Neural progenitor cell (in vitro differentiated cells): ENCODE measurements at regions not wholly inside any gene's neighbourhood (a gene's known extent, or its start where the extent isn't known, plus 50 kb on each side); places are given as distances from the start of the nearest gene placed in this dataset.

Experiments used
- DNase-seq: peaks from one replicate; pipeline ENCODE4 v3.0.0-alpha.2; 2016; ENCODE audit warnings: low spot score
- H2AFZ ChIP-seq: fragments of 200-600 bp; sonication (generic); replicated peaks from 2 replicates; pipeline ENCODE4 v1.6.1; 2016; ENCODE audit warnings: antibody characterized with exemption
- H3F3A ChIP-seq: fragments of 200-600 bp; sonication (generic); 2 replicates; pipeline ENCODE4 v1.6.1; 2016; ENCODE audit warnings: antibody characterized with exemption, low read depth
- H3K27ac ChIP-seq: fragments of 200-600 bp; sonication (generic); 2 replicates; pipeline ENCODE4 v1.5.1; 2016; ENCODE audit warnings: mild to moderate bottlenecking
- H3K27me3 ChIP-seq: fragments of 200-600 bp; sonication (generic); 2 replicates; pipeline ENCODE4 v1.6.1; 2016; ENCODE audit warnings: mild to moderate bottlenecking, moderate library complexity
- H3K36me3 ChIP-seq: fragments of 200-600 bp; sonication (generic); 2 replicates; pipeline ENCODE4 v1.5.1; 2016
- H3K4me1 ChIP-seq: fragments of 200-600 bp; sonication (generic); 2 replicates; pipeline ENCODE4 v1.6.1; 2016; ENCODE audit warnings: mixed run types
- H3K4me2 ChIP-seq: fragments of 200-600 bp; sonication (generic); 2 replicates; pipeline ENCODE4 v1.6.1; 2016
- H3K4me3 ChIP-seq: fragments of 200-600 bp; sonication (generic); 2 replicates; pipeline ENCODE4 v1.5.1; 2016
- H3K79me2 ChIP-seq: fragments of 200-600 bp; sonication (generic); 2 replicates; pipeline ENCODE4 v1.6.1; 2016; ENCODE audit warnings: low read depth
- H3K9ac ChIP-seq: fragments of 200-600 bp; sonication (generic); 2 replicates; pipeline ENCODE4 v1.6.1; 2016
- H3K9me3 ChIP-seq: fragments of 200-600 bp; sonication (generic); 2 replicates; pipeline ENCODE4 v1.5.1; 2016; ENCODE audit warnings: low read depth
- H4K20me1 ChIP-seq: fragments of 200-600 bp; sonication (generic); 2 replicates; pipeline ENCODE4 v1.6.1; 2016; ENCODE audit warnings: low read depth
- H3K27ac Mint-ChIP-seq: 3 replicates; pipeline ENCODE4 v1.8.0; 2021; ENCODE audit warnings: mixed read lengths
- H3K27me3 Mint-ChIP-seq: 2 replicates; pipeline ENCODE4 v1.8.0; 2022; ENCODE audit warnings: low read depth, mild to moderate bottlenecking, inconsistent platforms, moderate library complexity, mixed read lengths; ENCODE audit not compliant: insufficient read depth
- H3K36me3 Mint-ChIP-seq: 3 replicates; pipeline ENCODE4 v1.8.0; 2021; ENCODE audit warnings: mixed read lengths
- H3K4me1 Mint-ChIP-seq: 3 replicates; pipeline ENCODE4 v1.8.0; 2021; ENCODE audit warnings: mixed read lengths
- H3K4me3 Mint-ChIP-seq: 3 replicates; pipeline ENCODE4 v1.8.0; 2021; ENCODE audit warnings: mild to moderate bottlenecking, moderate library complexity, mixed read lengths
- H3K9me3 Mint-ChIP-seq: 3 replicates; pipeline ENCODE4 v1.8.0; 2020; ENCODE audit warnings: mixed read lengths
- EZH2 ChIP-seq: fragments of 200-600 bp; sonication (generic); IDR thresholded peaks from 2 replicates; pipeline ENCODE4 v1.6.1; 2017; ENCODE audit warnings: antibody characterized with exemption, mild to moderate bottlenecking, moderate library complexity
- EZH2phosphoT487 ChIP-seq: fragments of 200-600 bp; sonication (generic); IDR thresholded peaks from 2 replicates; pipeline ENCODE4 v1.6.1; 2017; ENCODE audit warnings: antibody characterized with exemption
- TF ChIP-seq, protein P1 (sequence below): fragments of 200-600 bp; sonication (generic); IDR thresholded peaks from 2 replicates; pipeline ENCODE4 v1.5.1; 2017; ENCODE audit warnings: antibody characterized with exemption, mild to moderate bottlenecking

DNA sequence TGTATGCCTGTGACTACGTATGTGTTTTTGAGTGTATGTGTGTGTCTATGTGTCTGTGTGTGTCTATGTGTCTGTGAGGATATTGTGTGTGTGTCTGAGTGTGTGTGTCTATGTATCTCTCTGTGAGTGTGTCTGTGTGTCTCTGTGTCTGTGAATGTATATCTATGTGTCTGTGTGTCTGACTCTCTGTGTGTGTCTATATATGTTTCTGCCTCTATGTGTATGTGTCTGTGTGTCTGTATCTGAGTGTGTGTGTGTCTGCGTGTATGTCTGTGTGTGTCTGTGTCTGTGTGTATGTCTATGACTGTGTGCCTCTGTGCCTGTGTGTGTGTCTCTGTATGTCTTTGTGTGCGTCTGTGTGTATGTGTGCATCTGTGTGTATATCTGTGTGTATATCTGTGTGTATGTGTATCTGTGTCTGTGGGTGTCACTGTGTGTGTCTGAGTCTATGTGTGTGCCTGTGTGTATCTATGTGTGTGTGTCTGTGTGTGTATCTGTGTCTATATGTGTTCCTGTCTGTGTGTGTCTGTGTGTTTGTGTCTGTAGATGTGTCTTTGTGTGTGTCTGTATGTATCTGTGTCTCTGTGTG lies 172.7 kb downstream of the MYCN start:
- no peak overlapping the region for H2AFZ ChIP-seq
- no peaks in the 10 kb centered on the region for H3K79me2 ChIP-seq
- no peak overlapping the region for H3K9ac ChIP-seq
- no peak overlapping the region for H3K4me3 ChIP-seq
- no peaks in the 10 kb centered on the region for H3K36me3 Mint-ChIP-seq
- peaks cover 25% of the 10 kb centered on the region for H3K4me1 Mint-ChIP-seq
- H3K9me3 ChIP-seq, result no peaks in the 10 kb centered on the region
- H3K27ac ChIP-seq, result no peak overlapping the region
- peaks cover 9% of the 10 kb centered on the region for H3F3A ChIP-seq
- peaks cover 4% of the 10 kb centered on the region for H3K27me3 Mint-ChIP-seq
- no peak overlapping the region for H3K4me2 ChIP-seq
- no peaks in the 10 kb centered on the region for H3K9me3 Mint-ChIP-seq
- no peak overlapping the region for H3K27ac Mint-ChIP-seq
- no peak for DNase-seq
- H3K4me3 Mint-ChIP-seq, result no peak overlapping the region
- no peaks in the 10 kb centered on the region for H3K36me3 ChIP-seq
- no peaks in the 10 kb centered on the region for H4K20me1 ChIP-seq
- TF ChIP-seq, protein P1, sequence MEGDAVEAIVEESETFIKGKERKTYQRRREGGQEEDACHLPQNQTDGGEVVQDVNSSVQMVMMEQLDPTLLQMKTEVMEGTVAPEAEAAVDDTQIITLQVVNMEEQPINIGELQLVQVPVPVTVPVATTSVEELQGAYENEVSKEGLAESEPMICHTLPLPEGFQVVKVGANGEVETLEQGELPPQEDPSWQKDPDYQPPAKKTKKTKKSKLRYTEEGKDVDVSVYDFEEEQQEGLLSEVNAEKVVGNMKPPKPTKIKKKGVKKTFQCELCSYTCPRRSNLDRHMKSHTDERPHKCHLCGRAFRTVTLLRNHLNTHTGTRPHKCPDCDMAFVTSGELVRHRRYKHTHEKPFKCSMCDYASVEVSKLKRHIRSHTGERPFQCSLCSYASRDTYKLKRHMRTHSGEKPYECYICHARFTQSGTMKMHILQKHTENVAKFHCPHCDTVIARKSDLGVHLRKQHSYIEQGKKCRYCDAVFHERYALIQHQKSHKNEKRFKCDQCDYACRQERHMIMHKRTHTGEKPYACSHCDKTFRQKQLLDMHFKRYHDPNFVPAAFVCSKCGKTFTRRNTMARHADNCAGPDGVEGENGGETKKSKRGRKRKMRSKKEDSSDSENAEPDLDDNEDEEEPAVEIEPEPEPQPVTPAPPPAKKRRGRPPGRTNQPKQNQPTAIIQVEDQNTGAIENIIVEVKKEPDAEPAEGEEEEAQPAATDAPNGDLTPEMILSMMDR, result no peak
- TF ChIP-seq EZH2 (no peak), EZH2phosphoT487 (no peak)
- H3K27me3 ChIP-seq, result no peaks in the 10 kb centered on the region
- peaks cover 21% of the 10 kb centered on the region for H3K4me1 ChIP-seq

DNA sequence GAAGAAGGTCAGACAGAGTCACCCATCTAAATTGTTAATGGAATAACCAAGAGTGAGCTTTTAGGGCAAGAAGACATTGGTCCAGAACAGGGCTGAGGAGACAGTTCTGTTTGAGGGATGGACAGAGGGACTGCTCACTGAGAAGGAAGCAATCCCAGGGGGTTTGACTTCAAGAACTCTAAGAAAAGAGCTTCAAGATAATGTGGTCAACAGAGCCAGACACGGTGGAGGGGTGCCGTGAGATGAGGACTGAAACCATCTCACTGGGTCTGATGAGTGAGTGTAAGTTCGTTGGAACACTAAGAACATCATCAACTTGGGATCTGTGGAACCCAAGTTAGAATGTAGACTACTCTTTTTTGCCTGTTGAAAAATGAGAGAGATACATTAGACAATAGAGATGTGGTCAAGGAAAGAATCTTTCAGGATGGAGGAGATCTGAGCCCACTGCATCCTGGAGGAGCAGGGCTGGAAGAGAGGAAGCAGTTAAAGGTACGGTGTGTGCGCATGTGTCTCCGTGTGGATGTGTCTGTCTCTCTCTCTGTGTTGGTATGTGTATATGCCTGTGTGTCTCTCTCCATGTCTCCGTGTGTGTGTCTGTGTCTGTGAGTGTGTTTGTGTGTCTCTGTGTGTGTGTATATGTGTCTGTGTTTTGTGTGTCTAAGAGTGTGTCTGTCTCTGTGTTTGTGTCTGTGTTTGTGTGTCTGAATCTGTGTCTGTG lies 172.1 kb downstream of the MYCN start:
- Histone ChIP-seq H4K20me1 (no peaks in the 10 kb centered on the region), H3K4me1 (peaks cover 21% of the 10 kb centered on the region), H3K27ac (no peak overlapping the region), H2AFZ (no peak overlapping the region), H3K79me2 (no peaks in the 10 kb centered on the region), H3K4me2 (no peak overlapping the region), H3K36me3 (no peaks in the 10 kb centered on the region), H3K4me3 (no peak overlapping the region), H3K27me3 (no peaks in the 10 kb centered on the region), H3K9me3 (no peaks in the 10 kb centered on the region), H3K9ac (no peak overlapping the region), H3F3A (peaks cover 10% of the 10 kb centered on the region)
- Mint-ChIP-seq H3K27me3 (peaks cover 4% of the 10 kb centered on the region), H3K4me3 (no peak overlapping the region), H3K36me3 (no peaks in the 10 kb centered on the region), H3K9me3 (no peaks in the 10 kb centered on the region), H3K27ac (no peak overlapping the region), H3K4me1 (peaks cover 25% of the 10 kb centered on the region)
- TF ChIP-seq EZH2phosphoT487, result no peak
- TF ChIP-seq, protein P1, result no peak
- no peak for TF ChIP-seq EZH2
- no peak for DNase-seq

DNA sequence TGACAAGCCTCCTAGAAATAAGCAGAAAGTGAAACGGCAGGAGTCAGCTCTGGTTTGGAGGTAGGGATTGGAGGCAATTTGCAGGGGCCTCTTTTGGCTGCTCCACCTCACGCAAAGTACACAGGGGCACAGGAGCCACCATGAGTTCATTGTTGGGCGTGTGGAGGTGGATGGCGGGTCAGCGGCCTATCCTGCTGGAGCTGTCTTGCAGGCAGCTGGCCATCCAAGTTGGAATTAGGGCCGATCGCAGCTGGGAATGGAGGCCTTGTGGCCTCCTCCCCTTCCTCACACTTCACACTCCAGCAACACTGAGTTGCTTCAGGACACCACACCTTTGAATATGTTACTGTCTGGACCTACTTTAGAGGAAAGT lies 171.5 kb downstream of the MYCN start:
- DNase-seq, result no peak
- no peaks in the 10 kb centered on the region for H3K9me3 ChIP-seq
- no peaks in the 10 kb centered on the region for H3K27me3 ChIP-seq
- H3K27ac ChIP-seq, result no peak overlapping the region
- no peak overlapping the region for H3K9ac ChIP-seq
- peaks cover 16% of the 10 kb centered on the region for H3F3A ChIP-seq
- Mint-ChIP-seq H3K4me3 (no peak overlapping the region), H3K27ac (no peak overlapping the region), H3K27me3 (peaks cover 5% of the 10 kb centered on the region), H3K36me3 (no peaks in the 10 kb centered on the region), H3K4me1 (peaks cover 26% of the 10 kb centered on the region), H3K9me3 (no peaks in the 10 kb centered on the region)
- H2AFZ ChIP-seq, result no peak overlapping the region
- H3K36me3 ChIP-seq, result no peaks in the 10 kb centered on the region
- H3K4me1 ChIP-seq, result peaks cover 23% of the 10 kb centered on the region
- no peak overlapping the region for H3K4me2 ChIP-seq
- H3K4me3 ChIP-seq, result no peak overlapping the region
- TF ChIP-seq, protein P1, result no peak
- TF ChIP-seq EZH2 (no peak), EZH2phosphoT487 (no peak)
- H3K79me2 ChIP-seq, result no peaks in the 10 kb centered on the region
- no peaks in the 10 kb centered on the region for H4K20me1 ChIP-seq
